ENCODE measurements at regions not wholly inside any gene's neighbourhood (a gene's known extent, or its start where the extent isn't known, plus 50 kb on each side); places are given as distances from the start of the nearest gene placed in this dataset.
A peak's percentile ranks its signal among the peaks of the same experiment; 100 is the strongest.

DNA sequence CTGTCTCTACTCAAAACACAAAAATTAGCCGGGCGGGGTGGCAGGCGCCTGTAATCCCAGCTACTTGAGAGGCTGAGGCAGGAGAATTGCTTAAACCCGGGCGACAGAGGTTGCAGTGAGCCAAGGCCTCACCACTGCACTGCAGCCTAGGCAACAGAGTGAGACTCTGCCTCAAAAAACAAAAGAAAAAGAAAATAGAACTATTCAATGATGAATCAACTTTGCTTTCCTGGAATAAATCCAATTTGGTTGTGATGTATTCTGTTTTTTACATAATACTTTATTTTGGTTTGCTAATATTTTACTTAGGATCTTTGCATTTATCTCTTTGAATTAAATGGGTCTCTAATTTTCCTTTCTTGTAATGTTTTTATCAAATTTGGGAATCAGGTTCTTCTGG, 86.3 kb upstream of the MBOAT2 start:
- ATAC-seq: no peak
- TF ChIP-seq PPARA (CRISPR knock-in tag; IDR thresholded peaks at IDR 0.05; ENCODE audit: borderline replicate concordance) (no peak), BACH2 (CRISPR knock-in tag; IDR thresholded peaks at IDR 0.05; ENCODE audit: borderline replicate concordance) (no peak), OSR1 (CRISPR knock-in tag; IDR thresholded peaks at IDR 0.05) (no peak), ZNF8 (CRISPR knock-in tag; IDR thresholded peaks at IDR 0.05) (no peak), SNAI2 (CRISPR knock-in tag; IDR thresholded peaks at IDR 0.05) (no peak), ISL1 (CRISPR knock-in tag; IDR thresholded peaks at IDR 0.05) (no peak), ZFP3 (CRISPR knock-in tag; IDR thresholded peaks at IDR 0.05) (no peak), ZC3H10 (CRISPR knock-in tag; IDR thresholded peaks at IDR 0.05) (no peak), CSDC2 (CRISPR knock-in tag; IDR thresholded peaks at IDR 0.05) (no peak), ZNF70 (CRISPR knock-in tag; IDR thresholded peaks at IDR 0.05) (no peak), RARB (CRISPR knock-in tag; IDR thresholded peaks at IDR 0.05) (no peak), ZNF565 (CRISPR knock-in tag; conservative IDR thresholded peaks at IDR 0.05; ENCODE audit: low read depth) (no peak)
- TF ChIP-seq, protein P1, sequence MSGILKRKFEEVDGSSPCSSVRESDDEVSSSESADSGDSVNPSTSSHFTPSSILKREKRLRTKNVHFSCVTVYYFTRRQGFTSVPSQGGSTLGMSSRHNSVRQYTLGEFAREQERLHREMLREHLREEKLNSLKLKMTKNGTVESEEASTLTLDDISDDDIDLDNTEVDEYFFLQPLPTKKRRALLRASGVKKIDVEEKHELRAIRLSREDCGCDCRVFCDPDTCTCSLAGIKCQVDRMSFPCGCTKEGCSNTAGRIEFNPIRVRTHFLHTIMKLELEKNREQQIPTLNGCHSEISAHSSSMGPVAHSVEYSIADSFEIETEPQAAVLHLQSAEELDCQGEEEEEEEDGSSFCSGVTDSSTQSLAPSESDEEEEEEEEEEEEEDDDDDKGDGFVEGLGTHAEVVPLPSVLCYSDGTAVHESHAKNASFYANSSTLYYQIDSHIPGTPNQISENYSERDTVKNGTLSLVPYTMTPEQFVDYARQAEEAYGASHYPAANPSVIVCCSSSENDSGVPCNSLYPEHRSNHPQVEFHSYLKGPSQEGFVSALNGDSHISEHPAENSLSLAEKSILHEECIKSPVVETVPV (CRISPR knock-in tag; IDR thresholded peaks at IDR 0.05): no peak
- TF ChIP-seq, protein P2, sequence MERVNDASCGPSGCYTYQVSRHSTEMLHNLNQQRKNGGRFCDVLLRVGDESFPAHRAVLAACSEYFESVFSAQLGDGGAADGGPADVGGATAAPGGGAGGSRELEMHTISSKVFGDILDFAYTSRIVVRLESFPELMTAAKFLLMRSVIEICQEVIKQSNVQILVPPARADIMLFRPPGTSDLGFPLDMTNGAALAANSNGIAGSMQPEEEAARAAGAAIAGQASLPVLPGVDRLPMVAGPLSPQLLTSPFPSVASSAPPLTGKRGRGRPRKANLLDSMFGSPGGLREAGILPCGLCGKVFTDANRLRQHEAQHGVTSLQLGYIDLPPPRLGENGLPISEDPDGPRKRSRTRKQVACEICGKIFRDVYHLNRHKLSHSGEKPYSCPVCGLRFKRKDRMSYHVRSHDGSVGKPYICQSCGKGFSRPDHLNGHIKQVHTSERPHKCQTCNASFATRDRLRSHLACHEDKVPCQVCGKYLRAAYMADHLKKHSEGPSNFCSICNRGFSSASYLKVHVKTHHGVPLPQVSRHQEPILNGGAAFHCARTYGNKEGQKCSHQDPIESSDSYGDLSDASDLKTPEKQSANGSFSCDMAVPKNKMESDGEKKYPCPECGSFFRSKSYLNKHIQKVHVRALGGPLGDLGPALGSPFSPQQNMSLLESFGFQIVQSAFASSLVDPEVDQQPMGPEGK (CRISPR knock-in tag; IDR thresholded peaks at IDR 0.05; ENCODE audit: borderline replicate concordance): no peak
- TF ChIP-seq, protein P3, sequence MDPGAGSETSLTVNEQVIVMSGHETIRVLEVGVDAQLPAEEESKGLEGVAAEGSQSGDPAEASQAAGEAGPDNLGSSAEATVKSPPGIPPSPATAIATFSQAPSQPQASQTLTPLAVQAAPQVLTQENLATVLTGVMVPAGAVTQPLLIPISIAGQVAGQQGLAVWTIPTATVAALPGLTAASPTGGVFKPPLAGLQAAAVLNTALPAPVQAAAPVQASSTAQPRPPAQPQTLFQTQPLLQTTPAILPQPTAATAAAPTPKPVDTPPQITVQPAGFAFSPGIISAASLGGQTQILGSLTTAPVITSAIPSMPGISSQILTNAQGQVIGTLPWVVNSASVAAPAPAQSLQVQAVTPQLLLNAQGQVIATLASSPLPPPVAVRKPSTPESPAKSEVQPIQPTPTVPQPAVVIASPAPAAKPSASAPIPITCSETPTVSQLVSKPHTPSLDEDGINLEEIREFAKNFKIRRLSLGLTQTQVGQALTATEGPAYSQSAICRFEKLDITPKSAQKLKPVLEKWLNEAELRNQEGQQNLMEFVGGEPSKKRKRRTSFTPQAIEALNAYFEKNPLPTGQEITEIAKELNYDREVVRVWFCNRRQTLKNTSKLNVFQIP (CRISPR knock-in tag; IDR thresholded peaks at IDR 0.05; ENCODE audit: borderline replicate concordance, low read depth): no peak

DNA sequence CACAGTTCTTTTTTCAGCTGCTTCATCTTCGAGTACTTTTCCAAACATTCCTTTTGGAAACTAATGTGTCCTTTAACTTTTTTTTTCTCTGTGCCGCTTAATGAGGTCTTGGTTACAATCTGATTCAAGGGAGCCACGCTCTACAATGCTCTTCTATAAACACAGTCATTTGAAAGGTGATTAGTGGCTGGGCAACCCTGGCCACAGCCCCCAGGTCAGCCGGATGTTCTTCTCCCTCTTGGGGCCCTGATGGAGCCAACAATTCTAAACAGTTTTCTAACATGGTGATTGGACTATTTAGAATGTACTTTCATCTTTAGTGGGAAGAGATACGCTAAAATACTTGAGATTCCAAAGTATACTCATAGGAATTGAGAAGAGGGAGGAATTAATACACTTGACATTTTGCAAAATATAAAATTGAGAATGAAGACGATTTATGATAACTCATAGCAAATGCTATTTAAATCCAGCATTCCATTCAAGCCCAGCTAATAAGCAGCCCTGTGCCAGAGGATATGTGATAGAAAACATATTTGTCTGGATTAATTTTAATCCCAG, 83.7 kb upstream of the MBOAT2 start:
- TF ChIP-seq BACH2 (CRISPR knock-in tag; IDR thresholded peaks at IDR 0.05; ENCODE audit: borderline replicate concordance) (no peak), ISL1 (CRISPR knock-in tag; IDR thresholded peaks at IDR 0.05) (peak; percentile 73)

DNA sequence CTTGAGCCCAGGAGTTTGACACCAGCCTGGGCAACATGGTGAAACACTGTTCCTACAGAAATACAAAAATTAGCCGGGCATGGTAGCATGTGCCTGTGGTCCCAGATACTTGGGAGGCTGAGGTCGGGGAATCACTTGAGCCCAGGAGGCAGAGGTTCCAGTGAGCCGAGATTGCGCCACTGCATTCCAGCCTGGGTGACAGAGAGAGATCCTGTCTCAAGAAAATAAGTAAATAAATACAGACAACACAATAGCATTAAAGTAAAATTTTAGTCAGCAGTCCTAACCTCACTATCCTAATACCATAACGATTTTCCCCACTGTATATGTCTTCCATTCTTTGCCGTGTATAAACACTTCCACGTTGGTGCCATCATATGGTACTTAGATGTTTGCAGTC, 83.0 kb upstream of the MBOAT2 start:
- no peak for TF ChIP-seq ARNTL (CRISPR knock-in tag; IDR thresholded peaks at IDR 0.05; ENCODE audit: borderline replicate concordance, low read depth)
- TF ChIP-seq PPARA (CRISPR knock-in tag; IDR thresholded peaks at IDR 0.05; ENCODE audit: borderline replicate concordance): no peak
- TF ChIP-seq, protein P2 (CRISPR knock-in tag; IDR thresholded peaks at IDR 0.05; ENCODE audit: borderline replicate concordance): no peak
- TF ChIP-seq TCF4 (CRISPR knock-in tag; IDR thresholded peaks at IDR 0.05; ENCODE audit: borderline replicate concordance): no peak
- ATAC-seq: peak; percentile 17

More for the DNA sequence above, 83.7 kb upstream of the MBOAT2 start:
- ATAC-seq: peak; percentile 83

DNA sequence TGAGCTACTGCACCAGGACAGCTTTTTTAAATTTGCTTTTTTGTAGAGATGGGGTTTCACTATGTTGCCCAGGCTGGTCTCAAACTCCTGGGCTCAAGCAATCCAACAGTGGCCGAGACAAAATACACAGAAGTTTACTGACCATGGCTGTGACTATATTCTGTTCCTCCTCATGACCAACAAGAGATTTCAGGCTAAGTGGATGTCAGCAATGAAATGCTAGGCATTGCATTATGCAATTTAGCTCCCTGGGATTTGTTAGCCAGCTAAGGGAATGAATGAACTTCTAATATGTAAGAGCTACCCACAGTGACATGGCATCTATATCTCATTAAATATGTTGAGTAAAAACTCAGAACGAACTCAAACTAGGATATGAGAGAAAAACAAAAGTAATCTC, 81.9 kb upstream of the MBOAT2 start:
- no peak for ATAC-seq
- TF ChIP-seq ZNF565 (CRISPR knock-in tag; conservative IDR thresholded peaks at IDR 0.05; ENCODE audit: low read depth) (no peak), TOX (CRISPR knock-in tag; IDR thresholded peaks at IDR 0.05; ENCODE audit: borderline replicate concordance) (no peak), RARB (CRISPR knock-in tag; IDR thresholded peaks at IDR 0.05) (no peak), ZC3H10 (CRISPR knock-in tag; IDR thresholded peaks at IDR 0.05) (no peak), ESRRG (CRISPR knock-in tag; IDR thresholded peaks at IDR 0.05) (no peak), ZNF70 (CRISPR knock-in tag; IDR thresholded peaks at IDR 0.05) (no peak), TCF4 (CRISPR knock-in tag; IDR thresholded peaks at IDR 0.05; ENCODE audit: borderline replicate concordance) (no peak), ARNTL (CRISPR knock-in tag; IDR thresholded peaks at IDR 0.05; ENCODE audit: borderline replicate concordance, low read depth) (no peak), PPARA (CRISPR knock-in tag; IDR thresholded peaks at IDR 0.05; ENCODE audit: borderline replicate concordance) (no peak), ZFP30 (CRISPR knock-in tag; IDR thresholded peaks at IDR 0.05) (no peak), OSR1 (CRISPR knock-in tag; IDR thresholded peaks at IDR 0.05) (no peak), BACH2 (CRISPR knock-in tag; IDR thresholded peaks at IDR 0.05; ENCODE audit: borderline replicate concordance) (no peak), CSDC2 (CRISPR knock-in tag; IDR thresholded peaks at IDR 0.05) (no peak)
- TF ChIP-seq, protein P1 (CRISPR knock-in tag; IDR thresholded peaks at IDR 0.05): no peak
- TF ChIP-seq, protein P2 (CRISPR knock-in tag; IDR thresholded peaks at IDR 0.05; ENCODE audit: borderline replicate concordance): no peak
- TF ChIP-seq, protein P4, sequence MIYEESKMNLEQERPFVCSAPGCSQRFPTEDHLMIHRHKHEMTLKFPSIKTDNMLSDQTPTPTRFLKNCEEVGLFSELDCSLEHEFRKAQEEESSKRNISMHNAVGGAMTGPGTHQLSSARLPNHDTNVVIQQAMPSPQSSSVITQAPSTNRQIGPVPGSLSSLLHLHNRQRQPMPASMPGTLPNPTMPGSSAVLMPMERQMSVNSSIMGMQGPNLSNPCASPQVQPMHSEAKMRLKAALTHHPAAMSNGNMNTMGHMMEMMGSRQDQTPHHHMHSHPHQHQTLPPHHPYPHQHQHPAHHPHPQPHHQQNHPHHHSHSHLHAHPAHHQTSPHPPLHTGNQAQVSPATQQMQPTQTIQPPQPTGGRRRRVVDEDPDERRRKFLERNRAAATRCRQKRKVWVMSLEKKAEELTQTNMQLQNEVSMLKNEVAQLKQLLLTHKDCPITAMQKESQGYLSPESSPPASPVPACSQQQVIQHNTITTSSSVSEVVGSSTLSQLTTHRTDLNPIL (CRISPR knock-in tag; IDR thresholded peaks at IDR 0.05; ENCODE audit: low read depth): no peak
